H9 (cell line): ENCODE measurements at regions not wholly inside any gene's neighbourhood (a gene's known extent, or its start where the extent isn't known, plus 50 kb on each side); places are given as distances from the start of the nearest gene placed in this dataset.

Experiments used
- DNase-seq: peaks from one replicate; pipeline ENCODE4 v3.0.0-alpha.2; 2017
- H2AFZ ChIP-seq: one replicate; pipeline ENCODE4 v1.6.1; 2013; ENCODE audit warnings: mild to moderate bottlenecking, low read length, control low read depth, moderate library complexity
- H2AK5ac ChIP-seq: 2 replicates; pipeline ENCODE4 v1.6.1; 2013; ENCODE audit warnings: low read length, control low read depth, mixed read lengths; ENCODE audit not compliant: insufficient read length
- H2BK120ac ChIP-seq: one replicate; pipeline ENCODE4 v1.6.1; 2013; ENCODE audit warnings: low read depth, mild to moderate bottlenecking, low read length, control low read depth, inconsistent platforms; ENCODE audit not compliant: poor library complexity, severe bottlenecking
- H2BK12ac ChIP-seq: 2 replicates; pipeline ENCODE4 v1.6.1; 2013; ENCODE audit warnings: low read length, control low read depth, mixed read lengths, low read depth; ENCODE audit not compliant: insufficient read length
- H2BK15ac ChIP-seq: 2 replicates; pipeline ENCODE4 v1.6.1; 2013; ENCODE audit warnings: low read depth, low read length, control low read depth
- H2BK20ac ChIP-seq: one replicate; pipeline ENCODE4 v1.6.1; 2013; ENCODE audit warnings: low read depth, mild to moderate bottlenecking, low read length, control low read depth, inconsistent platforms; ENCODE audit not compliant: poor library complexity, severe bottlenecking
- H2BK5ac ChIP-seq: 2 replicates; pipeline ENCODE4 v1.6.1; 2013; ENCODE audit warnings: low read length, control low read depth, mixed read lengths; ENCODE audit not compliant: insufficient read length
- H3K14ac ChIP-seq: 2 replicates; pipeline ENCODE4 v1.6.1; 2013; ENCODE audit warnings: low read length, control low read depth; ENCODE audit not compliant: insufficient read depth
- H3K18ac ChIP-seq: 2 replicates; pipeline ENCODE4 v1.6.1; 2013; ENCODE audit warnings: low read depth, mild to moderate bottlenecking, mixed read lengths, low read length, control low read depth; ENCODE audit not compliant: insufficient read length
- H3K23ac ChIP-seq: 2 replicates; pipeline ENCODE4 v1.6.1; 2013; ENCODE audit warnings: low read length, control low read depth, mixed read lengths, low read depth; ENCODE audit not compliant: insufficient read length
- H3K23me2 ChIP-seq: 2 replicates; pipeline ENCODE4 v1.6.1; 2013; ENCODE audit warnings: low read depth, mild to moderate bottlenecking, mixed read lengths, low read length, control low read depth; ENCODE audit not compliant: insufficient read length, poor library complexity, severe bottlenecking
- H3K27ac ChIP-seq: 2 replicates; pipeline ENCODE4 v1.5.1; 2013; ENCODE audit warnings: low read length, control low read depth, mixed read lengths, low read depth; ENCODE audit not compliant: insufficient read length
- H3K27me3 ChIP-seq: 2 replicates; pipeline ENCODE4 v1.6.1; 2013; ENCODE audit warnings: low read length, control low read depth, inconsistent platforms; ENCODE audit not compliant: insufficient read depth
- H3K4ac ChIP-seq: 2 replicates; pipeline ENCODE4 v1.6.1; 2013; ENCODE audit warnings: low read depth, mild to moderate bottlenecking, control low read depth, inconsistent platforms, low read length, moderate library complexity
- H3K4me1 ChIP-seq: 2 replicates; pipeline ENCODE4 v1.6.1; 2013; ENCODE audit warnings: low read length, control low read depth, inconsistent platforms; ENCODE audit not compliant: insufficient read depth
- H3K4me2 ChIP-seq: 2 replicates; pipeline ENCODE4 v1.6.1; 2013; ENCODE audit warnings: low read length, control low read depth, mixed read lengths; ENCODE audit not compliant: insufficient read length, insufficient read depth
- H3K56ac ChIP-seq: 2 replicates; pipeline ENCODE4 v1.6.1; 2013; ENCODE audit warnings: low read depth, mild to moderate bottlenecking, mixed read lengths, low read length, control low read depth; ENCODE audit not compliant: insufficient read length
- H3K79me1 ChIP-seq: 2 replicates; pipeline ENCODE4 v1.6.1; 2013; ENCODE audit warnings: low read depth, mild to moderate bottlenecking, moderate library complexity, low read length, control low read depth, inconsistent platforms; ENCODE audit not compliant: insufficient read depth, poor library complexity, severe bottlenecking
- H3K79me2 ChIP-seq: 2 replicates; pipeline ENCODE4 v1.6.1; 2013; ENCODE audit warnings: low read length, control low read depth, inconsistent platforms; ENCODE audit not compliant: insufficient read depth
- H3K9ac ChIP-seq: 2 replicates; pipeline ENCODE4 v1.6.1; 2013; ENCODE audit warnings: low read length, control low read depth, mixed read lengths; ENCODE audit not compliant: insufficient read length; ENCODE audit errors: extremely low read depth
- H3K9me3 ChIP-seq: one replicate; pipeline ENCODE4 v1.6.1; 2013; ENCODE audit warnings: low read depth, low read length, inconsistent platforms; ENCODE audit not compliant: control insufficient read depth
- H3T11ph ChIP-seq: one replicate; pipeline ENCODE4 v1.6.1; 2013; ENCODE audit warnings: mild to moderate bottlenecking, low read length, control low read depth, inconsistent platforms
- H4K20me1 ChIP-seq: one replicate; pipeline ENCODE4 v1.6.1; 2013; ENCODE audit not compliant: control insufficient read depth, insufficient read length, insufficient read depth
- H4K5ac ChIP-seq: 2 replicates; pipeline ENCODE4 v1.6.1; 2013; ENCODE audit warnings: low read depth, mild to moderate bottlenecking, mixed read lengths, low read length, control low read depth; ENCODE audit not compliant: insufficient read length
- H4K8ac ChIP-seq: replicated peaks from 2 replicates; pipeline ENCODE4 v1.6.1; 2013; ENCODE audit warnings: low read length, control low read depth, mixed read lengths, low read depth; ENCODE audit not compliant: insufficient read length
- H4K91ac ChIP-seq: 2 replicates; pipeline ENCODE4 v1.6.1; 2013; ENCODE audit warnings: low read depth, mild to moderate bottlenecking, moderate library complexity, mixed read lengths, low read length, control low read depth; ENCODE audit not compliant: insufficient read length
- H3K27ac Mint-ChIP-seq, 3 experiments: 2 replicates in 2 of 3; 3 replicates in 1 of 3; pipeline ENCODE4 v1.8.0; 2020 to 2021; ENCODE audit warnings: mixed read lengths in 3 of 3, mild to moderate bottlenecking in 1 of 3, moderate library complexity in 1 of 3
- H3K27me3 Mint-ChIP-seq: 2 replicates; pipeline ENCODE4 v1.8.0; 2021; ENCODE audit warnings: low read depth, mild to moderate bottlenecking, moderate library complexity, mixed read lengths
- H3K36me3 Mint-ChIP-seq, 3 experiments: 2 replicates in 2 of 3; 3 replicates in 1 of 3; pipeline ENCODE4 v1.8.0; 2020 to 2021; ENCODE audit warnings: low read depth in 3 of 3, mixed read lengths in 3 of 3; ENCODE audit not compliant: insufficient read depth in 1 of 3
- H3K4me1 Mint-ChIP-seq, 2 experiments: 2 replicates each; pipeline ENCODE4 v1.8.0; 2020; ENCODE audit warnings: mixed read lengths in 2 of 2
- H3K4me3 Mint-ChIP-seq, 2 experiments: 2 replicates in 1 of 2; 3 replicates in 1 of 2; pipeline ENCODE4 v1.8.0; 2020 to 2021; ENCODE audit warnings: mild to moderate bottlenecking in 2 of 2, mixed read lengths in 2 of 2, moderate library complexity in 1 of 2
- H3K9me3 Mint-ChIP-seq, 2 experiments: 2 replicates in 1 of 2; 3 replicates in 1 of 2; pipeline ENCODE4 v1.8.0; 2020; ENCODE audit warnings: mild to moderate bottlenecking in 2 of 2, mixed read lengths in 2 of 2, moderate library complexity in 1 of 2
- CTCF ChIP-seq: fragments of 200-600 bp; sonication (generic); conservative IDR thresholded peaks from 3 replicates; pipeline ENCODE4 v1.8.0; 2021; ENCODE audit warnings: antibody characterized with exemption, mild to moderate bottlenecking
- WGBS: extraction: QIAGEN DNeasy Blood & Tissue Kit; methylation state at CpG from one replicate; pipeline ENCODE4 v1.1.7; 2013; ENCODE audit warnings: missing lambda C conversion rate, low lambda C conversion rate, mixed read lengths; ENCODE audit not compliant: insufficient read length; ENCODE audit errors: extremely low coverage; 5-methylcytosine and 5-hydroxymethylcytosine counted together

DNA sequence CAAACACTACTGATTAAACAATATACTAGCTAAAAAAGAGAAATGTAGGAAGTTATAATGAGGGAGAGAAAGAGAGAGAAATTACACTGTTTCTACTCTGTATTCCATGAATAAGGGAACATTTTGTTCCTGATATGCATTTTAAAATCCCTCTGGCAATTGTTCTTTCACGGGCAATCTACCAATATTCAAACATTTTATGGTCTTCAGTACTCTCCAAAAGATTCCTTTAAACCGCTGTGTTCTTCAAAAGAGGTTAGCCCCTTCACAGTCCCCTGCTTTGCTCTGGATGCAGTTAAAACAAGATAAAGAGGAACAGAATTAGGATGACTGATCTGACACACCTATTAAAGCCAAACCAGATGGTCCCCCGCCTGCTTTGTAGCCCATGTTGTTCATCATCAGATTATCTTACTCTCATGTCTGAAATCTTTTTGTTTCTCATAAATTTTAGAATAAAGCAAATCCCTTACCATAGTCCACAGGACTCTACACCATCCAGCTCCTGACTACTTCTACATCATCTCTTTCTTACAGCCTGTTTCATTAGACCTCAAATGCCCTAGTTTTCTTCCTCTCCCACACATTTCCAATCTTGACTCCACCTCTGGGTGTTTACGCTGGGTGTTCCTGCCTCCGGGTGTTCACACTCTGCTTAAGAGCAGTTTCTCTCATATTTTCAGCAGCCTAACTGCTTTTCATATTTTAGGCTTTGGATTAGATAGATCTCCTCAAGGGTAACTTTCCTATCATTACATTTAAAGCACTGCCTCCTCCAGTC lies 399.7 kb downstream of the COL12A1 start:
- H4K5ac ChIP-seq = no peak overlapping the region
- no peak overlapping the region for H3K14ac ChIP-seq
- H3K79me2 ChIP-seq = no peaks in the 10 kb centered on the region
- no peak overlapping the region for H4K91ac ChIP-seq
- no peak overlapping the region for H2BK15ac ChIP-seq
- H4K8ac ChIP-seq = no peak overlapping the region
- no peak overlapping the region for H2AK5ac ChIP-seq
- no peak for TF ChIP-seq CTCF
- Mint-ChIP-seq H3K36me3 (peaks cover 0 to 10% (median 0%) of the 10 kb centered on the region in 3 experiments; a peak in 2 of 7 replicates), H3K27ac (peak overlapping the region in 2 of 3 experiments; percentile 5 to 12; a peak in 2 of 7 replicates), H3K4me1 (no peaks in the 10 kb centered on the region), H3K9me3 (peaks cover under 1 to 9% of the 10 kb centered on the region in 2 experiments; a peak in 4 of 5 replicates), H3K4me3 (no peak overlapping the region), H3K27me3 (no peaks in the 10 kb centered on the region)
- H4K20me1 ChIP-seq = no peaks in the 10 kb centered on the region
- no peak overlapping the region for H2AFZ ChIP-seq
- H3K4ac ChIP-seq = no peak overlapping the region
- H3K18ac ChIP-seq = no peak overlapping the region
- no peak overlapping the region for H3K56ac ChIP-seq
- no CpG with 5 or more reads among the region's 5 CpGs for WGBS
- no peak overlapping the region for H3T11ph ChIP-seq
- DNase-seq = no peak
- H3K79me1 ChIP-seq = no peaks in the 10 kb centered on the region
- H3K4me1 ChIP-seq = no peaks in the 10 kb centered on the region
- H3K23me2 ChIP-seq = no peaks in the 10 kb centered on the region
- no peak overlapping the region for H3K27ac ChIP-seq
- no peaks in the 10 kb centered on the region for H3K9me3 ChIP-seq
- H3K4me2 ChIP-seq = no peak overlapping the region
- H2BK12ac ChIP-seq = no peak overlapping the region
- H2BK5ac ChIP-seq = no peak overlapping the region
- no peak overlapping the region for H3K23ac ChIP-seq
- no peak overlapping the region for H2BK20ac ChIP-seq
- H3K9ac ChIP-seq = no peak overlapping the region
- H3K27me3 ChIP-seq = no peaks in the 10 kb centered on the region
- H2BK120ac ChIP-seq = no peak overlapping the region
